NOMO-1 treated with dmso at 0.1 percent for 144 hours (cell line): ENCODE measurements at regions not wholly inside any gene's neighbourhood (a gene's known extent, or its start where the extent isn't known, plus 50 kb on each side); places are given as distances from the start of the nearest gene placed in this dataset.

Experiments used
- DNase-seq: peaks from one replicate; lab custom pipeline; 2025; ENCODE audit not compliant: unreplicated experiment; lab: John Stamatoyannopoulos, UW

- DNase-seq: no peak
Measured at GRCh38 chr18:61949946-61950345, 57.1 kb upstream of the RNF152 start.

- DNase-seq: no peak
Measured at GRCh38 chr18:61948846-61949438, 56.1 kb upstream of the RNF152 start.

GRCh38 chr18:61948281-61948741, 55.5 kb upstream of the RNF152 start:
- no peak for DNase-seq

- DNase-seq: no peak
Measured at GRCh38 chr18:61946449-61946848, 53.6 kb upstream of the RNF152 start.

GRCh38 chr18:61943175-61943964, 50.6 kb upstream of the RNF152 start:
- DNase-seq: no peak
